Panc1 (cell line): ENCODE measurements at regions not wholly inside any gene's neighbourhood (a gene's known extent, or its start where the extent isn't known, plus 50 kb on each side); places are given as distances from the start of the nearest gene placed in this dataset.

Experiments
- ATAC-seq: fragments of 200-7000 bp; cut with Tn5 transposase; 2 replicates; pipeline ENCODE4 v1.9.1; 2020; ENCODE audit warnings: mild to moderate bottlenecking, moderate library complexity
- BruUV-seq: library from RNA; stranded (reverse); fragments of 400-500 nt; replicated peaks from 2 replicates; lab custom pipeline; 2021; lab: Mats Ljungman, UMichigan
- CTCF ChIA-PET: fragments of 300-600 bp; sonication (Branson Sonifier 250); formaldehyde crosslinking; loops from one replicate; lab custom pipeline; 2022; ENCODE audit warnings: antibody characterized with exemption; lab: Charles Lee
- POLR2A ChIA-PET: fragments of 300-600 bp; sonication (Branson Sonifier 250); formaldehyde crosslinking; loops from one replicate; lab custom pipeline; 2022; ENCODE audit warnings: antibody characterized with exemption; lab: Charles Lee
- DNase-seq: peaks from one replicate; pipeline ENCODE4 v3.0.0-alpha.2; 2010; ENCODE audit warnings: low read depth, low spot score
- H3K27ac ChIP-seq: 2 replicates; pipeline ENCODE4 v1.5.1; 2011; ENCODE audit warnings: mild to moderate bottlenecking, low read length, inconsistent platforms
- H3K27me3 ChIP-seq: fragments of 200-500 bp; sonication (Bioruptor generic); 2 replicates; pipeline ENCODE4 v1.6.0; 2014; ENCODE audit warnings: low read length, inconsistent platforms; ENCODE audit not compliant: control insufficient read depth, insufficient read depth
- H3K36me3 ChIP-seq: fragments of 200-500 bp; sonication (Bioruptor generic); 2 replicates; pipeline ENCODE4 v1.5.1; 2014; ENCODE audit warnings: inconsistent platforms, mild to moderate bottlenecking, low read length, moderate library complexity; ENCODE audit not compliant: control insufficient read depth, insufficient read depth
- H3K4me1 ChIP-seq: 2 replicates; pipeline ENCODE4 v1.5.1; 2011; ENCODE audit warnings: inconsistent platforms, mild to moderate bottlenecking, low read length, moderate library complexity; ENCODE audit not compliant: control insufficient read depth, insufficient read depth
- H3K4me3 ChIP-seq, 2 experiments: 2 replicates each; pipeline ENCODE4 v1.5.1; 2011 to 2012; ENCODE audit warnings: low read depth in 2 of 2, low read length in 2 of 2, mild to moderate bottlenecking in 2 of 2, inconsistent platforms in 1 of 2, moderate library complexity in 1 of 2
- H3K9me3 ChIP-seq: fragments of 200-500 bp; sonication (Bioruptor generic); 2 replicates; pipeline ENCODE4 v1.5.1; 2014; ENCODE audit warnings: low read depth, mild to moderate bottlenecking, inconsistent platforms, low read length, moderate library complexity; ENCODE audit not compliant: control insufficient read depth, insufficient read depth
- CTCF ChIP-seq: fragments of 450-650 bp; IDR thresholded peaks from 2 replicates; pipeline ENCODE4 v1.5.1; 2017; ENCODE audit warnings: mild to moderate bottlenecking
- POLR2AphosphoS5 ChIP-seq: IDR thresholded peaks from 2 replicates; pipeline ENCODE4 v1.6.1; 2012; ENCODE audit warnings: mild to moderate bottlenecking, low read depth, low read length, moderate library complexity
- REST ChIP-seq, 2 experiments: IDR thresholded peaks; 2 replicates each; pipeline ENCODE4 v1.6.1; 2011 to 2012; ENCODE audit warnings: low read depth in 2 of 2, control low read depth in 1 of 2, low read length in 1 of 2, mild to moderate bottlenecking in 1 of 2, moderate library complexity in 1 of 2; ENCODE audit not compliant: insufficient read depth in 1 of 2
- SIN3A ChIP-seq: IDR thresholded peaks from 2 replicates; pipeline ENCODE4 v1.6.1; 2012; ENCODE audit warnings: low read depth, mild to moderate bottlenecking, low read length, moderate library complexity, borderline replicate concordance; ENCODE audit not compliant: insufficient read depth
- TCF7L2 ChIP-seq: IDR thresholded peaks from 2 replicates; pipeline ENCODE4 v1.6.1; 2011; ENCODE audit warnings: mild to moderate bottlenecking, low read depth, low read length, inconsistent platforms
- in situ Hi-C: cut with HindIII; loops from 2 replicates; pipeline ENCODE4 v1.10.0; 2016; ENCODE audit warnings: low sequenced_read_pairs, low pct_unique_long_range_greater_than_20kb
- intact Hi-C: fragments of 100-400 bp; cut with micrococcal nuclease; formaldehyde crosslinking; loops from one replicate; pipeline ENCODE4 v1.10.0; 2022; ENCODE audit not compliant: unreplicated experiment

GRCh38 chr4:186852073-186852420 is 128.4 kb upstream of the FAT1 start:
- intact Hi-C loops = no loop called here

GRCh38 chr4:186852964-186853391 is 129.3 kb upstream of the FAT1 start:
- Histone ChIP-seq H3K36me3 (no peaks in the 10 kb centered on the region), H3K4me3 (no peak overlapping the region), H3K9me3 (peaks cover 8% of the 10 kb centered on the region; the same call in 1 of the 2 replicates), H3K27me3 (no peaks in the 10 kb centered on the region), H3K4me1 (no peaks in the 10 kb centered on the region; the same call in 1 of the 2 replicates), H3K27ac (peak overlapping the region; percentile 39; the same call in 1 of the 2 replicates)
- BruUV-seq = no TSS peak
- DNase-seq (no peak), ATAC-seq (no peak)
- ChIA-PET CTCF (no interaction called here), POLR2A (no interaction called here)
- in situ Hi-C loops = no loop called here
- intact Hi-C loops = no loop called here
- TF ChIP-seq SIN3A = no peak
- TF ChIP-seq REST (IDR thresholded peaks at IDR 0.05; ENCODE audit: insufficient read depth in 1 of 2, low read depth in 2 of 2, low read length in 1 of 2) = no peak
- no peak for TF ChIP-seq TCF7L2
- TF ChIP-seq CTCF = no peak
- TF ChIP-seq POLR2AphosphoS5 = no peak

More at GRCh38 chr4:186852073-186852420, 128.4 kb upstream of the FAT1 start:
- H3K4me3 ChIP-seq = no peak overlapping the region
- POLR2A ChIA-PET = no interaction called here
- TF ChIP-seq POLR2AphosphoS5 (no peak), CTCF (no peak), SIN3A (no peak), TCF7L2 (no peak), REST (IDR thresholded peaks at IDR 0.05; ENCODE audit: insufficient read depth in 1 of 2, low read depth in 2 of 2, low read length in 1 of 2) (no peak)
- H3K4me1 ChIP-seq = peaks cover under 1% of the 10 kb centered on the region
- no TSS peak for BruUV-seq
- DNase-seq (no peak), ATAC-seq (no peak)
- in situ Hi-C loops = no loop called here
- CTCF ChIA-PET = no interaction called here
- no peak overlapping the region for H3K27ac ChIP-seq
- H3K36me3 ChIP-seq = no peaks in the 10 kb centered on the region
- H3K27me3 ChIP-seq = no peaks in the 10 kb centered on the region
- H3K9me3 ChIP-seq = peaks cover 8% of the 10 kb centered on the region; the same call in 1 of the 2 replicates
